ENCODE measurements at regions not wholly inside any gene's neighbourhood (a gene's known extent, or its start where the extent isn't known, plus 50 kb on each side); places are given as distances from the start of the nearest gene placed in this dataset.

- no peak for TF ChIP-seq CTCF (IDR thresholded peaks at IDR 0.05)
- no peak for TF ChIP-seq POLR2A (IDR thresholded peaks at IDR 0.05)
Measured at GRCh38 chr22:48389916-48390315, 1437.8 kb downstream of the BRD1 start.
